HCT116 (cell line): ENCODE measurements at regions not wholly inside any gene's neighbourhood (a gene's known extent, or its start where the extent isn't known, plus 50 kb on each side); places are given as distances from the start of the nearest gene placed in this dataset.

ENCODE experiments used
- ATAC-seq: fragments of 200-7000 bp; cut with Tn5 transposase; 2 replicates; pipeline ENCODE4 v1.9.1; 2020; ENCODE audit warnings: mild to moderate bottlenecking, moderate library complexity
- BruUV-seq: library from RNA; stranded (reverse); fragments of 400-500 nt; replicated peaks from 2 replicates; lab custom pipeline; 2021; lab: Mats Ljungman, UMichigan
- CTCF ChIA-PET: fragments of 300-600 bp; sonication (Branson Sonifier 250); formaldehyde crosslinking; loops from one replicate; lab custom pipeline; 2021; ENCODE audit warnings: antibody characterized with exemption; lab: Charles Lee
- POLR2A ChIA-PET: fragments of 300-600, 350-600 bp; sonication (Branson Sonifier 250); formaldehyde crosslinking; loops from one replicate; lab custom pipeline; 2021; ENCODE audit warnings: antibody characterized with exemption; lab: Charles Lee
- RAD21 ChIA-PET, 2 experiments: fragments of 300-600 bp; sonication (Branson Sonifier 250); formaldehyde crosslinking; loops; one replicate each; lab custom pipeline; 2023; ENCODE audit warnings: low total read pairs in 2 of 2; ENCODE audit not compliant: uncharacterized antibody in 2 of 2, unreplicated experiment in 2 of 2, low non-redundant PET in 1 of 2; lab: Charles Lee
- DNase-seq: peaks from one replicate; pipeline ENCODE4 v3.0.0-alpha.2; 2010; ENCODE audit warnings: low read depth, low spot score
- H2AFZ ChIP-seq: fragments of 200-600 bp; shearing (Covaris generic), sonication (generic); 2 replicates; pipeline ENCODE4 v1.6.1; 2017; ENCODE audit warnings: low read depth, mixed run types, mixed read lengths, antibody characterized with exemption, low read length; ENCODE audit not compliant: poor library complexity, severe bottlenecking
- H3K27ac ChIP-seq: 2 replicates; pipeline ENCODE4 v1.5.1; 2012; ENCODE audit warnings: low read depth, low read length
- H3K27me3 ChIP-seq: fragments of 200-600 bp; sonication (generic); 2 replicates; pipeline ENCODE4 v1.6.1; 2016; ENCODE audit warnings: mixed run types, low read length, mixed read lengths; ENCODE audit not compliant: insufficient read depth
- H3K36me3 ChIP-seq, 2 experiments: fragments of 200-500 bp in 1 of 2; fragments of 200-600 bp in 1 of 2; sonication (Bioruptor generic) in 1 of 2; sonication (generic) in 1 of 2; 2 replicates each; pipeline versions ENCODE4 v1.5.1 to v1.6.1; 2014 to 2016; ENCODE audit warnings: low read length in 2 of 2, inconsistent platforms in 1 of 2, mixed read lengths in 1 of 2, mixed run types in 1 of 2; ENCODE audit not compliant: insufficient read depth in 2 of 2, control insufficient read depth in 1 of 2
- H3K4me1 ChIP-seq, 2 experiments: fragments of 200-600 bp in 1 of 2; sonication (generic) in 1 of 2; 2 replicates each; pipeline versions ENCODE4 v1.5.1 to v1.6.1; 2012 to 2017; ENCODE audit warnings: low read length in 2 of 2, inconsistent platforms in 1 of 2, mild to moderate bottlenecking in 1 of 2, mixed read lengths in 1 of 2, mixed run types in 1 of 2, moderate library complexity in 1 of 2; ENCODE audit not compliant: insufficient read depth in 2 of 2, control insufficient read depth in 1 of 2
- H3K4me2 ChIP-seq: fragments of 200-600 bp; sonication (generic); 2 replicates; pipeline ENCODE4 v1.6.1; 2017; ENCODE audit warnings: mixed run types, low read length, mixed read lengths
- H3K4me3 ChIP-seq, 2 experiments: fragments of 200-600 bp in 1 of 2; sonication (generic) in 1 of 2; replicated peaks in 1 of 2; 2 replicates each; pipeline ENCODE4 v1.5.1; 2011 to 2016; ENCODE audit warnings: low read length in 2 of 2, control low read depth in 1 of 2, low read depth in 1 of 2, mild to moderate bottlenecking in 1 of 2, mixed read lengths in 1 of 2, mixed run types in 1 of 2
- H3K79me2 ChIP-seq: fragments of 200-600 bp; sonication (generic); 2 replicates; pipeline ENCODE4 v1.6.1; 2017; ENCODE audit warnings: mild to moderate bottlenecking, mixed run types, low read length, moderate library complexity, mixed read lengths; ENCODE audit not compliant: insufficient read depth
- H3K9ac ChIP-seq: fragments of 200-600 bp; sonication (generic); 2 replicates; pipeline ENCODE4 v1.6.1; 2016; ENCODE audit warnings: low read length, mixed read lengths
- H3K9me2 ChIP-seq: fragments of 200-600 bp; sonication (generic), shearing (Covaris generic); 2 replicates; pipeline ENCODE4 v1.6.1; 2017; ENCODE audit warnings: mixed run types, mild to moderate bottlenecking, moderate library complexity; ENCODE audit not compliant: insufficient read depth
- H3K9me3 ChIP-seq, 2 experiments: fragments of 200-500 bp in 1 of 2; fragments of 200-600 bp in 1 of 2; sonication (Bioruptor generic) in 1 of 2; sonication (generic) in 1 of 2; 2 replicates each; pipeline ENCODE4 v1.6.1; 2014 to 2017; ENCODE audit warnings: low read length in 2 of 2, mixed read lengths in 2 of 2, inconsistent platforms in 1 of 2, low read depth in 1 of 2, mild to moderate bottlenecking in 1 of 2, mixed run types in 1 of 2, moderate library complexity in 1 of 2; ENCODE audit not compliant: control insufficient read depth in 1 of 2, insufficient read depth in 1 of 2
- H4K20me1 ChIP-seq: fragments of 200-600 bp; sonication (generic), shearing (Covaris generic); 2 replicates; pipeline ENCODE4 v1.6.1; 2017; ENCODE audit warnings: mixed run types, mild to moderate bottlenecking, moderate library complexity; ENCODE audit not compliant: insufficient read depth
- ATF3 ChIP-seq: IDR thresholded peaks from 2 replicates; pipeline ENCODE4 v1.6.1; 2012
- CBX3 ChIP-seq: IDR thresholded peaks from 2 replicates; pipeline ENCODE4 v1.6.1; 2012; ENCODE audit warnings: low read depth
- EZH2 ChIP-seq: fragments of 200-600 bp; sonication (generic); IDR thresholded peaks from 2 replicates; pipeline ENCODE4 v1.6.1; 2017; ENCODE audit warnings: antibody characterized with exemption, mixed run types
- MAX ChIP-seq: IDR thresholded peaks from 2 replicates; pipeline ENCODE4 v1.6.1; 2012
- REST ChIP-seq: IDR thresholded peaks from 2 replicates; pipeline ENCODE4 v1.6.1; 2012; ENCODE audit warnings: low read depth
- SIN3A ChIP-seq: IDR thresholded peaks from 2 replicates; pipeline ENCODE4 v1.6.1; 2012; ENCODE audit warnings: low read depth
- TCF7L2 ChIP-seq: IDR thresholded peaks from 2 replicates; pipeline ENCODE4 v1.7.0; 2011; ENCODE audit warnings: borderline replicate concordance, inconsistent platforms; ENCODE audit not compliant: insufficient read depth, insufficient read length; ENCODE audit errors: extremely low read depth
- ZFX ChIP-seq: fragments of 450-650 bp; IDR thresholded peaks from 2 replicates; pipeline ENCODE4 v1.6.1; 2017
- intact Hi-C: fragments of 100-400 bp; cut with micrococcal nuclease; formaldehyde crosslinking; loops from 2 replicates; pipeline ENCODE4 v1.10.0; 2022

- intact Hi-C loops: no loop called here
- POLR2A ChIA-PET: interaction anchor here (4.0 kb wide), 1 partner anchor 9 kb away, joined by 19 read pairs; no protein-coding TSS in a partner anchor
Measured at GRCh38 chr2:64829525-64829924, 159.7 kb upstream of the SLC1A4 start.

More at GRCh38 chr2:64829525-64829924, 159.7 kb upstream of the SLC1A4 start:
- Histone ChIP-seq H3K4me3 (no peak overlapping the region), H3K9me2 (no peaks in the 10 kb centered on the region), H3K4me2 (no peak overlapping the region), H3K4me1 (peaks cover 34 to 52% of the 10 kb centered on the region in 2 experiments), H2AFZ (no peak overlapping the region), H4K20me1 (no peaks in the 10 kb centered on the region), H3K27ac (no peak overlapping the region), H3K36me3 (no peaks in the 10 kb centered on the region), H3K9me3 (no peaks in the 10 kb centered on the region), H3K27me3 (no peaks in the 10 kb centered on the region), H3K79me2 (no peaks in the 10 kb centered on the region), H3K9ac (no peak overlapping the region)
- ATAC-seq (no peak), DNase-seq (no peak)
- no TSS peak for BruUV-seq
- TF ChIP-seq ZFX (no peak), REST (no peak), MAX (no peak), ATF3 (no peak), TCF7L2 (no peak), CBX3 (no peak), EZH2 (no peak), SIN3A (no peak)
- CTCF ChIA-PET: interaction anchor here (1.0 kb wide), 1 partner anchor 307 kb away, joined by 3 read pairs; no protein-coding TSS in a partner anchor
- RAD21 ChIA-PET: no interaction called here
